Right lobe of liver (tissue), 6 donors: ENCODE measurements at regions not wholly inside any gene's neighbourhood (a gene's known extent, or its start where the extent isn't known, plus 50 kb on each side); places are given as distances from the start of the nearest gene placed in this dataset.

Experiments
- ATAC-seq, 4 donors: fragments of 200-7000 bp; cut with Tn5 transposase; one replicate each; pipeline ENCODE4 v1.9.1; 2020; ENCODE audit warnings: mild to moderate bottlenecking in 4 of 4, moderate library complexity in 4 of 4
- DNase-seq, 3 donors: peaks; one replicate each; pipeline ENCODE4 v3.0.0-alpha.2; 2020
- H3K27ac ChIP-seq, 3 donors: fragments of 200-600 bp; one replicate each; pipeline ENCODE4 v1.8.0; 2022
- H3K27me3 ChIP-seq, 2 donors: fragments of 200-600 bp; one replicate each; pipeline ENCODE4 v1.8.0; 2022
- H3K36me3 ChIP-seq, 4 donors: fragments of 200-600 bp; sonication (generic) in 1 of 4; one replicate each; pipeline versions ENCODE4 v1.5.1 to v1.8.0; 2017 to 2022; ENCODE audit warnings: control low read depth in 1 of 4
- H3K4me1 ChIP-seq, 4 donors: fragments of 200-600 bp; sonication (generic) in 1 of 4; one replicate each; pipeline versions ENCODE4 v1.5.1 to v1.8.0; 2017 to 2022; ENCODE audit warnings: control low read depth in 1 of 4
- H3K4me3 ChIP-seq, 3 donors: fragments of 200-600 bp; one replicate each; pipeline ENCODE4 v1.8.0; 2022
- H3K9me3 ChIP-seq, 4 donors: fragments of 200-600 bp; sonication (generic) in 1 of 4; one replicate each; pipeline versions ENCODE4 v1.5.1 to v1.8.0; 2017 to 2022; ENCODE audit warnings: control low read depth in 1 of 4
- CTCF ChIP-seq, 4 donors: fragments of 200-600 bp in 3 of 4; fragments of 450-650 bp in 1 of 4; IDR thresholded peaks; one replicate each; pipeline versions ENCODE4 v1.5.1 to v1.8.0; 2016 to 2022; ENCODE audit warnings: antibody characterized with exemption in 4 of 4, mild to moderate bottlenecking in 2 of 4
- POLR2A ChIP-seq: fragments of 450-650 bp; IDR thresholded peaks from one replicate; pipeline ENCODE4 v1.6.1; 2017; ENCODE audit warnings: antibody characterized with exemption, mild to moderate bottlenecking
- WGBS: methylation state at CpG from one replicate; pipeline ENCODE4 v1.1.6; 2018; ENCODE audit warnings: low coverage, low lambda C conversion rate; ENCODE audit not compliant: insufficient coverage; ENCODE audit errors: missing lambda C conversion rate; 5-methylcytosine and 5-hydroxymethylcytosine counted together
- intact Hi-C, 2 donors: fragments of 100-400 bp; cut with DNase I; formaldehyde crosslinking; loops; one replicate each; pipeline versions ENCODE4 v1.11.2 to v1.14.1; 2022
- donor health status: DM: no; HTN: yes; CAD: no.
- donor health status: DM: no; HTN: no; CAD: no.
- donor health status: DM: no; HTN: no; CAD: no.
- donor health status: DM: no; HTN: yes; CAD: no.
- donor health status: DM: no; HTN: yes; CAD: no.

GRCh38 chr2:78541088-78541450 is 484.4 kb upstream of the REG3G start:
- Histone ChIP-seq H3K27ac (no peak overlapping the region), H3K4me1 (no peaks in the 10 kb centered on the region), H3K36me3 (no peaks in the 10 kb centered on the region), H3K9me3 (no peaks in the 10 kb centered on the region), H3K4me3 (no peak overlapping the region), H3K27me3 (no peaks in the 10 kb centered on the region)
- TF ChIP-seq CTCF (IDR thresholded peaks at IDR 0.05) (no peak), POLR2A (no peak)
- WGBS, result 58% methylated on average over 6 of the region's 6 CpGs
- intact Hi-C loops, result no loop called here
- ATAC-seq (no peak), DNase-seq (no peak)

GRCh38 chr2:78541451-78542267 is 483.8 kb upstream of the REG3G start:
- H3K27me3 ChIP-seq, result no peaks in the 10 kb centered on the region
- H3K4me3 ChIP-seq, result no peak overlapping the region
- intact Hi-C loops, result no loop called here
- H3K9me3 ChIP-seq, result no peaks in the 10 kb centered on the region
- TF ChIP-seq CTCF (IDR thresholded peaks at IDR 0.05), result no peak
- no peak for TF ChIP-seq POLR2A
- DNase-seq (no peak), ATAC-seq (no peak)
- H3K4me1 ChIP-seq, result no peaks in the 10 kb centered on the region
- 60% methylated on average over 4 of the region's 17 CpGs for WGBS
- H3K27ac ChIP-seq, result no peak overlapping the region
- H3K36me3 ChIP-seq, result no peaks in the 10 kb centered on the region

GRCh38 chr2:78546843-78547242 is 478.7 kb upstream of the REG3G start:
- no peak for DNase-seq

GRCh38 chr2:78549766-78550165 is 475.7 kb upstream of the REG3G start:
- DNase-seq, result no peak
- TF ChIP-seq POLR2A (no peak), CTCF (IDR thresholded peaks at IDR 0.05) (no peak)
- Histone ChIP-seq H3K36me3 (no peaks in the 10 kb centered on the region), H3K27me3 (no peaks in the 10 kb centered on the region), H3K4me3 (no peak overlapping the region), H3K9me3 (no peaks in the 10 kb centered on the region), H3K27ac (no peak overlapping the region), H3K4me1 (no peaks in the 10 kb centered on the region)
- intact Hi-C loops, result no loop called here
- 67% methylated on average over 2 of the region's 2 CpGs for WGBS
- no peak for ATAC-seq

More at GRCh38 chr2:78546843-78547242, 478.7 kb upstream of the REG3G start:
- no peaks in the 10 kb centered on the region for H3K9me3 ChIP-seq
- intact Hi-C loops, result no loop called here
- H3K4me1 ChIP-seq, result no peaks in the 10 kb centered on the region
- no peaks in the 10 kb centered on the region for H3K36me3 ChIP-seq
- no peak overlapping the region for H3K27ac ChIP-seq
- H3K27me3 ChIP-seq, result no peaks in the 10 kb centered on the region
- no peak for ATAC-seq
- no peak overlapping the region for H3K4me3 ChIP-seq
- WGBS, result 71% methylated on average over 13 of the region's 14 CpGs
- no peak for TF ChIP-seq CTCF (IDR thresholded peaks at IDR 0.05)
- no peak for TF ChIP-seq POLR2A
